Activated T-helper 9 cell treated with anti-CD3 and anti-CD28 coated beads, Interleukin-2, amount 50 U/mL, for 16 hours (primary cell): ENCODE measurements at regions not wholly inside any gene's neighbourhood (a gene's known extent, or its start where the extent isn't known, plus 50 kb on each side); places are given as distances from the start of the nearest gene placed in this dataset.
A peak's percentile ranks its signal among the peaks of the same experiment; 100 is the strongest.

Experiments
- DNase-seq: peaks from one replicate; pipeline ENCODE4 v3.0.0-alpha.2; 2020; ENCODE audit warnings: low read depth

DNA sequence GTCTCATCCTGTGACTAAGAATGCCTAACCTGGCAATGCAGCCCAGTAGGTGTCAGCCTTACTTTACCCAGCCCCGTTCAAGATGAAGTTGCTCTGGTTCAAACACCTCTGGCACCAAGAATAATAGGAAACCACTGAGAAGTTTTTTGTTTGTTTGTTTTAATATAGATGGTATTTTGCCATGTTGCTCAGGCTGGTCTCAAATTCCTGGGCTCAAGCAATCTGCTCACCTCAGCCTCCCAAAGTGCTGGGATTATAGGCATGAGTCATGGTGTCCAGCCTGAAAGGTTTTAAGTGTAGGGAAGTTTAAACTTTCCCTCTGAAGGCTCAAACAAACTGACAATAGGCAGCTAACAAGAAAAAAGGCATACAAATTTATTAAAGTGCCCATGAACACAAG, 51.2 kb upstream of the ABCC4 start:
- DNase-seq, result no peak

DNA sequence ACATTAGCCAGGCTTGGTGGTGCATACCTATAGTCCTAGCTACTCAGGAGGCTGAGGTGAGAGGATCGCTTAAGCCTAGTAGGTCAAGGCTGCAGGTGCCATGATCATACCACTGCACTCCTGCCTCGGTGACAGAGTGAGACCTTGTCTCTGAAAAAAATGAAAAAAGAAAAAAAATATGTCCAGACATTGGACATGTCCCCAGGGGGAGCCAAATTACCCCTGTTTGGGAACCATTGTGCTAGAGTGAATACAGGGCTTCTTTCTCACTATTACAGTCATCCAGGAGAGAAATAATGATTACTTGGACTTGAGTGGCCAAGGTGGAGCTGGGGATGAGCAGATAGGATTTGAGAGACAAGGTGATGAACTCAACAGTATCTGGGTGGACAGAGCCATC, 52.9 kb upstream of the ABCC4 start:
- no peak for DNase-seq

DNA sequence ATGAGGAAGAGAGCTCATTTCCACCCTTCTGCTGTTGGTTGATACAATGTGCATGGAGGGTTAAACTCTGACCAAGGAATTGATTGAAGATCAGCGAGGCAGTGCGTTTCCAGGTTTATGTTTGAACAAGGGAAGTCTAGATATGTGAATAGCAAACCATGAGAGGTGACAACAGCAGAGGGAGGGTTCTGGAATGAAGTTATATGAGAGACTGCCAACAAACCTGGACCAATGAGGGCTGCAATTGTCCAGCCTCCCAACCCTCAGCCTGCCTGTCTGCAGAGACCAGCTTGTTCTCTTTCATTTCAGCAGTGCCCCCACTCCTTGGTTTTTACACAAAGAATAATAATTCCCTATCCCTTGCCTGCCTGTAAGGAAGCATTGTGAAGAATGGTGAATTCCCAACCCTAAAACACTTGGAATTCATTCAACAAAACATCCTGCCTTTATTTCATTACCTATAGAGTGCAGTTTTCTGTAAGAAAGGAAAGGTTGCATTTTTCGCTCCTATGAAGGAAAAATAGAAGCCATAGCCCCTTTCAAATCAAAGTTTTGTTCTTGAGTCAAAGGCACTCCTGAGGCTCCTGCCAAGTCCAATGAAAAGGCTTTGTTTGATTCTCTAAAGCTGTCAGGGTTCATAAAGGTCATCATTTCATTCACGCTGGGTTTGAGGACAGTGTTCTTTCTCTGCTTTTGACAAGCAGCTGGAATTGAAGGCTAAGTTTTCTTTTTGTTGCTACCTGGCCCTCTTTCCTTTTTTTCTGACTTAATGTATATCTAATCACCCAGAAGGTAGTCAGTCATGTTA, 53.6 kb upstream of the ABCC4 start:
- no peak for DNase-seq

DNA sequence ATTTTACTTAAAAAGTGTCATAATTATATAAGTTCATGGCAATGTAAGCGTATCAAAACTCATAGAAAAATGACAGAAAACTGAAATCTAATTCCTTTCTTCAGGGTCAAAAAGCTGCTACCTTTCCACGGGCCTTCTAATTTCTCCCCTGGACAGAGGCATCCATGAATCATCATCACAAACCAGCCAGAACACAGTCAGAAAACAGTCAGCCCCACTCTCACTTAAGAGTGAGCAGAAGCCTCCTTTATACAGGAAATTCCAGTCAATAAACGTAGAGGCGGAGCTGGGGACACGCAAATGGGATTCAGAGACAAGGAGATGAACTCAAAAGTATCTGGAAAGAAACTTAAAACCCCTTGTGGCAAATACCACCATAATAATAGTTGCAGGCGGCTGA, 54.2 kb upstream of the ABCC4 start:
- DNase-seq, result no peak

DNA sequence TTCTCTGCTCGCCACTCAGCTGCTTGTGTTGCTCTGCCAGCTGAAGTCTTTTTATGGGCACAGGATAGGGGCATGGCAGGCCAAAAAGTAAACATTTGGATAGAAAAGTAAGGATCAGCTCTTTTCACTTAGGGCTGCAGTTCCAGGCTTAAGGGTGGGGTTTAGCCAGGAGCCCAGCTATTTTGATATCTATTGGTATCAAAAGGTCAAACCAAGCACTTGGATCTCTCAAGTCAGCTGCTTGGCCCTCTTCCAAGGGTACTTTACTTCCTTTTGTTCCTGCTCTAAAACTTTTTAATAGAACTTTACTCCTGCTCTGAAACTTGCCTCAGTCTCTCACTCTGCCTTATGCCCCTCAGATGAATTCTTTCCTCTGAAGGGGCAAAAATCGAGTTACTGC, 55.7 kb upstream of the ABCC4 start:
- DNase-seq, result no peak

DNA sequence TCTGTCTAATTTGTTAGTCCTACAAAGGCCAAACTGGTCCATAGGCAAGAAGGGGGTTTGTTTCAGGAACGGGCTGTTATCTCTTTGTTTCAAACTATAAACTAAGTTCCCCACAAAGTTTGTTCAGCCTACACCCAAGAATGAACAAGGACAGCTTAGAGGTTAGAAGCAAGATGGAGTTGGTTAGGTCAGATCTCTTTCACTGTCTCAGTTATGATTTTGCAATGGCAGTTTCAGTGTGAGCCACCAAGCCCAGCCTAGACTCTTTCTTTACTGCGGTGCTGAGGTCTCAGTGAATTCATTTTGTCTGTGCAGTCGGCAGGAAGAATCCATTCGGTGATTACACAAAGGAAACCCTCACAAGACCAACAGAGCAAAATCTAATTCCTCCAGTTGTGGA, 56.6 kb upstream of the ABCC4 start:
- no peak for DNase-seq

DNA sequence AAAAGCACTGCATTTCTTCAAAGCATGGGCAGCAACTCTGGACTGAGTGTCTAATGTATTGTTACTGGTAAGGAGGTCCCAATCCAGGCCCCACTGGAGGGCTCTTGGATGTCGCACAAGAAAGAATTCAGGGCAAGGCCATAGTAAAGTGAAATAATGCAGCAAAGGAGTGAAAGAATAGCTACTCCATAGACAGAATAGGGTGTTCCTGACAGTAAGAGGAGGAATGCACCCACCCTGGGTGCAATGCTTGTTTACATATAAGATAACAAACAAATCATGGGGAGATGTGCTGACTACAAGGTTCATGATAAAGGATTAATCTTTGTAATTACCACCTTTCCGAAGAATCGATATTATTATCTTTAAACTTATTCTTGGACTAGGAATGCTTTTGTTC, 58.8 kb upstream of the ABCC4 start:
- no peak for DNase-seq

DNA sequence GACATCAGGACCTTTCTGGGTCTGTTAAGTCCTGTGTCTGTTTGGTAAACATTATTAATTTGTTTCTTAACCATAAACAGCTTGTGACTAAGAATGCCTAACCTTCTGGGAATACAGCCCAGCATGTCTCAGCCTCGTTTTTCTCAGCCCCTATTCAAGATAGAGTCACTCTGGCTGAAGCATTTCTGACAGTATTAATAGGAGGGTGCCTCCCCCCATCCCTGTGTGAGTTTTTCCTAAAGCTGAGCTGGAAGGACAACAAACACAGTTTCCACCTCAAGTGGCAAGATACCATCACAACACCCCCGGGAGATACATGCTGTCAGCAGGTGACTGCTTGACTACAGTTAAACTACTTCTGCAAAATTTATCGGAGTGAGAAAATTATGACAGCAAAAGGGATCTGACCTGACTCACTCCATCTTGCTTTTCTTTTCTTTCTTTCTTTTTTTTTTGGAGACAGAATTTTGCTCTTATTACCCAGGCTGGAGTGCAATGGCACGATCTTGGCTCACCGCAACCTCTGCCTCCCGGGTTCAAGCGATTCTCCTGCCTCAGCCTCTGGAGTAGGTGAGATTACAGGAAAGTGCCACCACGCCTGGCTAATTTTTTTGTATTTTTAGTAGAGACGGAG, 59.3 kb upstream of the ABCC4 start:
- no peak for DNase-seq

DNA sequence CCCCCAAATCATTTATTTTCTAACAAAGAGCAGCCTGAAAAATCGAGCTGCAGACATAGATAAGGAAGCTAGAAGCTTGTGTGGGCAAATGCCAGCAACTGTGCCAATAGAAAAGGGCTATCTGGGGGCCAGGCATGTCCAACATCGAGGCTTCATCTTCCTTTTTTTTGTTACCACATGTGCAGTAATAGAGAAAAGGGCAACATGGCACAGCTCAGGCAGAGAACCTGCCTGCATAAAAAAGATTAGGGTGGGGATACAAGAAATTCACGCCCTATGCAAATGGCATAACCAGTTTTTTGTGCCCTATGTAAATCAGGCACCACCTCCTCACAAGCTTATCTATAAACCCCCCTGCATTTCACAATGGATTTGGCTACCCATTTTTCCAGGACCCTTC, 60.4 kb upstream of the ABCC4 start:
- no peak for DNase-seq

DNA sequence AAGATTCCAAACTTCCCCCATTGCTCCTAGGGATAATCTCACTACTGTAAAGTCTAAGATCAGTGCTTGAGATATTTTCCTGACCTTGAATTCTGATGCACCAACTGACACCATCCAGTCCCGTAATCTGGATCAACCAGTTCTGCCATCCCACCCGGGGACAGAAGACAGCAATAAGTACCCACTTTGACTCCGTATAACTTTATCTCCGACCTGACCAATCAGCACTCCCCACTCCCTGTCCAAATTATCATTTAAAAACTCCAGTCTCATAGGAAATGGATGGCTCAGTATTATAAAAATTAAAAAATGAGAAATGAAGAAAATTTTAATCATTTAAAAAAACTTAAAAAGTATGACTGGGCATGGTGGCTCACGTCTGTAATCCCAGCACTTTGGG, 61.4 kb upstream of the ABCC4 start:
- DNase-seq, result no peak

DNA sequence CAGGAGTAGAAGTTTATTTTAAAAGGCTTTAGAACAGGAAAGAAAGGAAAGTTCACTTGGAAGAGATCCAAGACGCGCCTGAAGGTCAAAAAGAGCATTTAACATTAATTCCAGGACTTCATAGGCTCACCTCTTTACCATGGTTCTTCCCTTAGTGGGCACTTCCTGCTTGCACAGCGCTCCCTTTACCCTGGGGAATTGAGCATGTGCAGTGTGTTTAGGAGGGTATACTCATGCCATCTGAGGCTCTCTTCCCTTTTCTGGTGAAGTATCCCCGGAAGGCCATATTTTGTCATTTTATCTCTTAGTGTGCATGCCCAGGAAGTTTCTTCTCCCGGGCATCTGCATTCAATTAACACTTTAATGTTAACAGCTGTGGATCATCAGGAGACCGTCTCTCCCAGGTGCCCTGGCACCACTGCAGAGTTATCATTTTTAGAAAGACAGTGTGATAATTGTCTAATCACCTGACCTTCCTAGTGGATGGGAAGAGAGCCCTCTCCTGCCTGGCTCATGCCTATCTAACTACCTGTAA, 66.1 kb upstream of the ABCC4 start:
- no peak for DNase-seq

DNA sequence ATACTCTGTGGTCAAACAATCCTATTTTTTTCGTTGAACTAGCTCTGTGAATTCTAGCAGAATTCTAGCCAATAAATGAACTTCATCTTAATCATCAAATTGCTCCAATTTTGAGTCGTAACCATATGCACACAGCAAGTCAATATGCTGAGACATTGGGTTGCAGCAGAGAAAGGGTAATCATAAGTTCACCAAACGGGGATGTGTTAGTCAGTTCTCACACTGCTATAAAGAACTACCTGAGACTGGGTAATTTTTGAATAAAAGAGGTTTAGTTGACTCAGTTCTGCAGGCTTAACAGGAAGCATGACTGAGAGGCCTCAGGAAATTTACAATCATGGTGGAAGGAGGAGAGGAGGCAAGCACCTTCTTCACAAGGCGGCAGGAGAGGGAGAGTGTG, 67.7 kb upstream of the ABCC4 start:
- DNase-seq, result no peak

DNA sequence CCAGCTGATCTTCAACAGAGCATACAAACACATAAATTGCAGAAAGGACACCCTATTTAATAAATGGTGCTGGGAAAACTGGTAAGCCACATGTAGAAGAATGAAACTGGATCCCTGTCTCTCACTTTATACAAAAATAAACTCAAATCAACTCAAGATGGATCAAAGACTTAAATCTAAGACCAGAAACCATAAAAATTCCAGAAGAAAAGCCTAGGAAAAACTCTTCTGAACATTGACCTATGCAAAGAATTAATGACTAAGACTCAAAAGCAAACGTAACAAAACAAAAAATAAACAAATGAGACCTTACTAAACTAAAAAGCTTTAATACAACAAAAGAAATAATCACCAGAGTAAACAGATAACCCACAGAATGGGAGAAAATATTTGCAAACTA, 74.5 kb upstream of the ABCC4 start:
- no peak for DNase-seq

DNA sequence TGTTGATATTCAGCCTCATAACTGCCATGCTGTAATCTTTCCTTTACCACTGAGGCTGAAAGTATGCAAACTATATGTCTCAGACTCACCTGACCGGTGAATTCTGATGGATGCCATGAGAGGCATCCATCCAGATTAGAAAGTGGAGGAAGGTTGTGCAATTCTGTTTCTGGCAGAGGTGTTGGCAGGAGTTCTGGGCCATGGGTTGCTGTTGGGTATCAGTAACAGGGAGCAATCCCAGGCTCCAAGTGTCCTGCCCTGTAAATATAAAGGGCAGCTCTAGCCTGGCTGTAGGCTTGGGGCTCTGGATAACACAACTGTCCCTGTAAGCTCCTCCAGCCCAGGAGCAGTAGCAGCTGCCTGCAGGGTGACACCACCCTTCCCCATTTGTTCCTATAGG, 77.4 kb upstream of the ABCC4 start:
- no peak for DNase-seq

DNA sequence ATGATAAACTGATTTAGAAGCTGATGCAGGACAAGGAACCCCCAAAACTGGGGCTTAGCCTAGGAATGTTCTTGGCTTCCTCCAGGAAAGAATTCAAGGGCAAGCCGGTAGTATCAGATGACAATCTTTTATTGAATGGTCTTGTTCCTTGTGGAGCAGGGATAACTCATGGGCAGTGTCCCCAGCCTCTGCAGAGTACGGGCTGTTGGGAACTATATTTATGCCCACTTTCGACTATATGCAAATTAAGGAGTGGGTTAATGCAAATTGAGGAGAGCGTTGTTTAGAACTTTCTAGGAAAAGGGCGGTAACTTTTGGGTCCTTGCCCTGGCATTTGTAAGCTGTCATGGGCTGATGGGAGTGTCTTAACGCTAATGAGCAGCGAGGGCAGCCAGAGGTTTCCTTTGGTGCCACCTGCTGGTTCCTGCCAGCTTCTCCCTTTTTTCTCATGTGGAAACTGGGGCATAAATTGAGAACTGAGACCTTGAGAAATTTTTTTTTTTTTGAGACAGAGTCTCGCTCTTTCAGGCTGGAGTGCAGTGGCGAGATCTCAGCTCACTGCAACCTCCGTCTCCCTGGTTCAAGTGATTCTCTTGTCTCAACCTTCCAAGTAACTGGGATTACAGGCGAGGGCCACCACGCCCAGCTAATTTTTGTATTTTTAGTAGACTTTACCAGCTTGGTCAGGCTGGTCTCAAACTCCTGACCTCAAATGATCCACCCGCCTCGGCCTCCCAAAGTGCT, 79.4 kb upstream of the ABCC4 start:
- DNase-seq, result peak; percentile 46

DNA sequence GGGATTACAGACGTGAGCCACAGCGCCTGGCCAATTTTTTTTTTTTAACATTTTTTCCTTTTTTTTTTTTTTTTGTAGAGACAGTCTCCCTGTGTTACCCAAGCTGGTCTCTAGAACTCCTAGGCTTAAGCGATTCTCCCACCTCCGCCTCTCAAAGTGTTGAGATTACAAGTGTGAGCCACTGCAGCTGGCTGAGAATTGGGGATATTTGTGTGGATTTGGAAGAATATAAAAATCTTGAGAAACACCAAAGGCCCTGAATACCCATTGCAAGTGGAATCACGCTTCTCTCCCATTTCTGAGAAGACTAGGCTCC, 79.9 kb upstream of the ABCC4 start:
- DNase-seq, result no peak

DNA sequence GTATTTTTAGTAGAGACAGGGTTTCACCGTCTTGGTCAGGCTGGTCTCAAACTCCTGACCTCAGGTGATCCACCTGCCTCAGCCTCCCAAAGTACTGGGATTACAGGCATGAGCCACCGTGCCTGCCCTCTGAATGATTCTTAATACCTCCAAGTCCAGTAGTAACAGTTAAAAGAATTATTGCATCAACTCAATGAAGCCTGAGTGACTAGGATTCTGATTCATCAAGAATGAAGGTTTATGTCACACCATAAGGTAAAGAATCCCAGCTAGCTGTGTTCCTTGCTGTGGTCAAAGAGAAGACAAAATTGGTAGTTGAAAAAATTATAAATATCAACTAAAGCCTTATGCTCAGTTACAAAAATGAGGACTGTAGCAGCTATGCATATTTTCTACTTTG, 81.2 kb upstream of the ABCC4 start:
- no peak for DNase-seq

DNA sequence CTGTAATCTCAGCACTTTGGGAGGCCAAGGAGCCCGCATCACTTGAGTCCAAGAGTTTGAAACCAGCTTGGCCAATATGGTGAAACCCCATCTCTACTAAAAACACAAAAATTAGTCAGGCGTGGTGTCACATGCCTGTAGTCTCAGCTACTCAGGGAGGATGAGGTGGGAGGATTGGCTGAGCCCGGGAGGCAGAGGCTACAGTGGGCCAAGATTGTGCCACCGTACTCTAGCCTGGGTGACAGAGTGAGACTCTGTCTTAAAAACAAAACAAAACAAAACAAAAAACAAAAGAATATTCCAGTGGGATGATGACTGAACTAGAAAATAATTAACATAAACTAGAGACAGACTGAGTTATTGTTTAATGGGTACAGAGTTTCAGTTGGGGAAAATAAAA, 81.7 kb upstream of the ABCC4 start:
- DNase-seq, result no peak

DNA sequence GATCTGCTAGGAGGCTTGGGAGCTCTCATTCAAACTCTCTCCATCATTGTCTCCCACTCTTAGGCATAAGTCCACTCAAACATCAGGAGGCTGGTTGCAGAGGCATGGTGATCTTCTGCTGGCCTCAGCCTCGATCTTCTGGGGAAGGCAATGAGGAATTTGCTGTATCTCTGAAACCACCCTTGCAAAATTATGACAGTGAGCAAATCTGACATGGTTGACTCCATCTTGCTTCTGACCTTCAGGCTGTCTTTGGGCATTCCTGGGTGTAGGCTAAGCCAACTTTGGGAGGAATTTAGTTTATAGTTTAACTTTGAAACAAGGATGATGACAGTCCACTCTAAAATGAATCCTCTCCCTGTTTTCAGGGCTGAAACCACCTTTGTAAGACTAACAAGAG, 84.1 kb upstream of the ABCC4 start:
- no peak for DNase-seq

DNA sequence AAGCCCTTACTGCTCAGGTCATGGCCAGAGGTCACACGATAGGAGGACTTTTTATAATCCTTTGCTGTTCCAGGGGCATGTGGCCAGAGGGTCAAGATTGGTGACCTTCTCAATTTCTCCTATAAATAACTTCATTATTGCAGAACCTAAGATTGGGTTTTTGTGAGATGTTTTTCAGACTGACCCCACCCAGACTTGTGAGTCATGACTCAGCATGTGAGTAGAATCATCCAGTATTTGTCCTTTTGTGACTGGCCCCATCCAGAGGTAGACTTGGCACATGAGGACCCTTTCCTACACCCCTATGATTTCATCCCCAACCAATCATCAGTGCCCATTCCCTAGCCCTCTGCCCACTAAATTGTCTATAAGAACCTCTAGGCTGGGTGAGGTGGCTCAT, 84.5 kb upstream of the ABCC4 start:
- no peak for DNase-seq

DNA sequence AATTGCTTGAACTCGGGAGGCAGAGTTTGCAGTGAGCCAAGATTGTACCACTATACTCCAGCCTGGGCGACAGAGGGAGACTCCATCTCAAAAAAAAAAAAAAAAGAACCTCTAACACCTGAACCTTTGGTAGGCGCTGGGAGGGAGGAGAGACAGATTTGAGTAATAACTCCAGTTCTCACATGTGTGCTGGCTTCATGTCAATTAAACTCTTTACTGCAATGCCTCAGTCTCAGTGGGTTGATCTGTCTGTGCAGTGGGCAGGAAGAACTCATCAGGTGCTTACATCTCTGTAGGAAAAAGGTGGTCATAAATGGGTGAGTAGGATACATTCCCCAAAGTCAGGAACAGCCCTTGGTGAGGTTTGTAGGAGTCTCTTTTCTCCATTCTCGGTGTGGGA, 85.1 kb upstream of the ABCC4 start:
- no peak for DNase-seq

DNA sequence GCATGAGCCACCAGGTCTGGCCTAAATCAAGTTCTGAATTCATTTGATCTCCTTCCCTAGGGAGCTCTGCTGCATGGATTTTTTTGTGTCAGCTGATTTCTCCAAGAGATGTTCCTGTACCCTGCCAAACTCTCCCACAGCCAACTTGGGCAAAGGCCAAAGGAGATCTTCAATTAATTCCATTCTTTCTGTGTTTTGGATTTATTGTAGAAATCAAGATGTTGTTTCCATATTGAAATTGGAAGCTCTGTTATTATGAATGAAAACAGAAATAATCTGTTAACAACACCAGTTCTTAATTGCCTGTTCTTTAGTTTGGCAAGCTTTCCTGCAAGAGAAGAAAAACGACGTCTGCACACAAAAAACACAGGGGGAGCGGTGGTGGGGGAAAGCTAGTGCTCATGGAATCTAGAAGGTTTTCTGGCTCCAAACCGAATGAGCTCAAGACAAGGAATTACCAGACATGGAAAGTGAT, 86.5 kb upstream of the ABCC4 start:
- DNase-seq, result no peak

DNA sequence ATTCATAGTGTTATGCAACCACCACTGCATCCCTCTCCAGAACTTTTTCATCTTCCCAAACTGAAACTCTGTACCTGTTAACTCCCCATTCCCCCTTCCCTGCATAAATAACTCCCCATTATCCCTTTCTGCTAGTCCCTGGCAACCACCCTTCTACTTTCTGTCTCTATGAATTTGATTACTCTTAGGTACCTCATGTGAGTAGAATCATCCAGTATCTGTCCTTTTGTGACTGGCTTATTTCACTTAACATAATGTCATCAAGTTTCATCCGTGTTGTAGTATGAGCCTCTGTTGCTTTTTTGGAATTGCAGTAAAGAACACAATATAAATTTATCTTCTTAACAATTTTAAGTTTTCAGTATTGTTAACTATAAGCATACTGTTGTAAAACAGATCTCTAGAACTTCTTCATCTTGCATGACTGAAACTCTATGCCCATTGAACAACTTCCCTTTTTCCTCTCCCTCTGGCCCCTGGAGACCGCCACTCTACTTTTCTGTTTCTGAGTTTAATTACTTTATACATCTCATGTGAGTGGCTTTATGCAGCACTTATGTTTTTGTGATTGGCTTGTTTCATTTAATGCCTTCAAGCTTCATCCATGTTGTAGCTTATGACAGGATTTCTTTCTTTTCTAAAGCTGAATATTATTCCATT, 87.3 kb upstream of the ABCC4 start:
- DNase-seq, result no peak
